Osteoblast (primary cell): ENCODE measurements at regions not wholly inside any gene's neighbourhood (a gene's known extent, or its start where the extent isn't known, plus 50 kb on each side); places are given as distances from the start of the nearest gene placed in this dataset.

Experiments
- DNase-seq: peaks from one replicate; pipeline ENCODE4 v3.0.0; 2011; ENCODE audit warnings: low spot score, mixed read lengths; ENCODE audit not compliant: insufficient read length; ENCODE audit errors: missing footprints
- H2AFZ ChIP-seq: 2 replicates; pipeline ENCODE4 v1.6.0; 2011; ENCODE audit warnings: mild to moderate bottlenecking, low read length
- H3K27ac ChIP-seq: 2 replicates; pipeline ENCODE4 v1.5.1; 2011; ENCODE audit warnings: mild to moderate bottlenecking, low read depth, low read length, moderate library complexity
- H3K27me3 ChIP-seq: 2 replicates; pipeline ENCODE4 v1.6.0; 2012; ENCODE audit warnings: mild to moderate bottlenecking, control low read depth, inconsistent platforms, low read length, moderate library complexity; ENCODE audit not compliant: insufficient read depth
- H3K36me3 ChIP-seq: 2 replicates; pipeline ENCODE4 v1.5.1; 2011; ENCODE audit warnings: mild to moderate bottlenecking, low read length, control low read depth, moderate library complexity; ENCODE audit not compliant: insufficient read depth
- H3K4me1 ChIP-seq: 2 replicates; pipeline ENCODE4 v1.5.1; 2011; ENCODE audit warnings: mild to moderate bottlenecking, low read length, control low read depth, moderate library complexity; ENCODE audit not compliant: insufficient read depth
- H3K4me2 ChIP-seq: 2 replicates; pipeline ENCODE4 v1.6.0; 2011; ENCODE audit warnings: mild to moderate bottlenecking, low read length; ENCODE audit not compliant: insufficient read depth
- H3K4me3 ChIP-seq: fragments of 200-600 bp; sonication (generic); 3 replicates; pipeline ENCODE4 v1.5.1; 2012; ENCODE audit warnings: mild to moderate bottlenecking, low read length, inconsistent platforms; ENCODE audit not compliant: insufficient read depth
- H3K79me2 ChIP-seq: 2 replicates; pipeline ENCODE4 v1.6.0; 2012; ENCODE audit warnings: mild to moderate bottlenecking, low read length, control low read depth, inconsistent platforms; ENCODE audit not compliant: insufficient read depth
- H3K9me3 ChIP-seq: 2 replicates; pipeline ENCODE4 v1.5.1; 2011; ENCODE audit warnings: low read depth, low read length, control low read depth
- H4K20me1 ChIP-seq: 2 replicates; pipeline ENCODE4 v1.6.0; 2012; ENCODE audit warnings: mild to moderate bottlenecking, low read length, control low read depth; ENCODE audit not compliant: insufficient read depth
- TF ChIP-seq, protein P1 (sequence below): IDR thresholded peaks from 2 replicates; pipeline ENCODE4 v1.5.1; 2011; ENCODE audit warnings: mild to moderate bottlenecking, low read depth, low read length, moderate library complexity; ENCODE audit errors: extremely low read depth

DNA sequence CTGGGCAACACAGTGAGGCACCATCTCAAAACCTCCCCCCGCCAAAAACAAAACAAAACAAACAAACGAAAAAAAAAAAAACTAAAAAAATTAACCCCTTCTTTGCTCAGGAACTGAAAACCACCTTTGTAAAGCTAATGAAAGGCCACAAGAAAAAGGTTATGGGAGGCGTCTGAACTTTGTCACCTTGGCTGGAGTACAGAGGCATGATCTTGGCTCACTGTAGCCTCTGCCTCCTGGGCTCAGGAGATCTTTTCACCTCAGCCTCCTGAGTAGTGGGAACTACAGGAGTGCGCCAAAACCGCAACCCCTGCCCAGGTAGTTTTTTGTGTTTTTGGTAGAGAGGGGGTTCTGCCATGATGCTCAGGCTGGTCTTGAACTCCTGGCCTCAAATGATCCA, 337.9 kb downstream of the TBC1D32 start:
- TF ChIP-seq, protein P1, sequence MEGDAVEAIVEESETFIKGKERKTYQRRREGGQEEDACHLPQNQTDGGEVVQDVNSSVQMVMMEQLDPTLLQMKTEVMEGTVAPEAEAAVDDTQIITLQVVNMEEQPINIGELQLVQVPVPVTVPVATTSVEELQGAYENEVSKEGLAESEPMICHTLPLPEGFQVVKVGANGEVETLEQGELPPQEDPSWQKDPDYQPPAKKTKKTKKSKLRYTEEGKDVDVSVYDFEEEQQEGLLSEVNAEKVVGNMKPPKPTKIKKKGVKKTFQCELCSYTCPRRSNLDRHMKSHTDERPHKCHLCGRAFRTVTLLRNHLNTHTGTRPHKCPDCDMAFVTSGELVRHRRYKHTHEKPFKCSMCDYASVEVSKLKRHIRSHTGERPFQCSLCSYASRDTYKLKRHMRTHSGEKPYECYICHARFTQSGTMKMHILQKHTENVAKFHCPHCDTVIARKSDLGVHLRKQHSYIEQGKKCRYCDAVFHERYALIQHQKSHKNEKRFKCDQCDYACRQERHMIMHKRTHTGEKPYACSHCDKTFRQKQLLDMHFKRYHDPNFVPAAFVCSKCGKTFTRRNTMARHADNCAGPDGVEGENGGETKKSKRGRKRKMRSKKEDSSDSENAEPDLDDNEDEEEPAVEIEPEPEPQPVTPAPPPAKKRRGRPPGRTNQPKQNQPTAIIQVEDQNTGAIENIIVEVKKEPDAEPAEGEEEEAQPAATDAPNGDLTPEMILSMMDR: no peak
- Histone ChIP-seq H3K4me3 (no peak overlapping the region), H3K4me1 (no peaks in the 10 kb centered on the region), H3K36me3 (no peaks in the 10 kb centered on the region), H3K4me2 (no peak overlapping the region), H4K20me1 (no peaks in the 10 kb centered on the region), H3K79me2 (no peaks in the 10 kb centered on the region), H3K9me3 (no peaks in the 10 kb centered on the region), H2AFZ (no peak overlapping the region), H3K27me3 (no peaks in the 10 kb centered on the region), H3K27ac (no peak overlapping the region)
- DNase-seq: no peak

DNA sequence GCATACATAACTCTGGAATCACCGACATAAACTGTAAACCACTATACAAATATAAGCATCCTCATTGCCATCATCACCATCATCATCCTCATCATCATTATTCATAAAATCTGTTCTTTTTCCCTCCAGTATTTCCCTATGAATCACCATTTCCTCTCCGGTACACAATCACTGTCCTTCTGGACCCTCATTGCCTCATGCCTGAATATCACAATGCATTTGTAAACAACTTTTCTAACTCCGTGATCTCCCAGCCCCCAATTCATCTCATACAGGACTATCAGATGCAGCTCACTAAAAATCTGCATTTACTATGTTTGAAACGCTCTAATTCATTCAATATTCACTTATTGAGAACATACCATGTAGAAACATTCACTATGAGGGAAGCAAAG, 339.7 kb downstream of the TBC1D32 start:
- H4K20me1 ChIP-seq: no peaks in the 10 kb centered on the region

DNA sequence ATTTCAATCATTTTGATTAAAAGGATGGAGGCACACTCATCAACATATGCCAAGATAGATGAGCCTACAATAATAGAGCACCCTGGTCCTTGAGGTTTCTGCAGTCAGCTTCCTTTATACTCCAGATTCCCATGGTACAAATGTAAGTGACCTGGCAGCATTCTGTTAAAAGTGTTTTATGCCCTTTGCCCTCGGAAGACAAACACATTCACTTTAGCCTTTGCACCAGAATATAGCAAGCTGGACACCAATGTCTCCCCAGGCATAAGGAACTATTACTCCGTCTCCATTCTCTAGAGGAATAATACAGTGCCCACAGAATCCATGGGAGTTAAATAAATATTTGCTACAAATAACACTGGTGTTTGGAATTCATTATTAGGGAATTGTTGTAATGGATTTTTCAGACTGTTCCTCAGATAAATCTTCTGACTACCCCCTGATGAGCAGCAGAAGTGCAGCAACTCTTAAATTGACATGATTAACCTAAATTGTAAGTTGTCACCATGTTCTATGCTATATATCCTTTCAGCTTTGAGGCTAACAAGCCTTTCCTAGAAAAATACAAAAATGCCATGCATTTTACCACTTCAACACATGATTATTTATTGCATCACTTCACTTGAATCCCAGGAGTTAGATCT, 340.2 kb downstream of the TBC1D32 start:
- H3K27me3 ChIP-seq: no peaks in the 10 kb centered on the region
- H3K4me3 ChIP-seq: no peak overlapping the region
- TF ChIP-seq, protein P1: no peak
- H3K9me3 ChIP-seq: no peaks in the 10 kb centered on the region
- no peak overlapping the region for H3K27ac ChIP-seq
- DNase-seq: no peak
- no peak overlapping the region for H2AFZ ChIP-seq
- no peak overlapping the region for H3K4me2 ChIP-seq
- no peaks in the 10 kb centered on the region for H4K20me1 ChIP-seq
- H3K4me1 ChIP-seq: no peaks in the 10 kb centered on the region
- no peaks in the 10 kb centered on the region for H3K36me3 ChIP-seq
- no peaks in the 10 kb centered on the region for H3K79me2 ChIP-seq

More for the DNA sequence above, 339.7 kb downstream of the TBC1D32 start:
- no peaks in the 10 kb centered on the region for H3K36me3 ChIP-seq
- no peak for DNase-seq
- H3K79me2 ChIP-seq: no peaks in the 10 kb centered on the region
- no peak overlapping the region for H2AFZ ChIP-seq
- TF ChIP-seq, protein P1: no peak
- H3K27ac ChIP-seq: no peak overlapping the region
- H3K9me3 ChIP-seq: no peaks in the 10 kb centered on the region
- H3K4me2 ChIP-seq: no peak overlapping the region
- H3K27me3 ChIP-seq: no peaks in the 10 kb centered on the region
- H3K4me1 ChIP-seq: no peaks in the 10 kb centered on the region
- no peak overlapping the region for H3K4me3 ChIP-seq

DNA sequence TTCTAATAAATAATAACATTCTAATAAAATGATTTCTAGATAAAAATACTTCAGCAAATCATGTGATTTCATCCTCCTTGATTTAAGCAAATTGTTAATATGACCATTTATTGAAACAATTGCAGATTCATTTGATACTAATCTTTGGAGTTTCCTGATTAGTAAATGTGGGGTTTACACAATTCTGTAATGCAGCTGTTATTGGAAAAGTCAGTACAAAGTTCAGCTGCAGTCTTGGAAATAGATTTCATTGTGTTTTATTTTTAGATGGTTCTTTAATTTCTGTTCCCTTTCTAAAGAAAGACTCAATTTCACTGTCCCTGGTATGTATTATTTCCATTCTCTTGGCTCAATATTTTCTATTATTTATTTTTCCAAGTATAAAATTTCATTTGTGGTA, 342.0 kb downstream of the TBC1D32 start:
- Histone ChIP-seq H3K9me3 (no peaks in the 10 kb centered on the region), H4K20me1 (no peaks in the 10 kb centered on the region), H3K36me3 (no peaks in the 10 kb centered on the region), H3K79me2 (no peaks in the 10 kb centered on the region), H3K4me3 (no peak overlapping the region), H3K27me3 (no peaks in the 10 kb centered on the region), H3K4me2 (no peak overlapping the region), H2AFZ (no peak overlapping the region), H3K27ac (no peak overlapping the region), H3K4me1 (no peaks in the 10 kb centered on the region)
- DNase-seq: no peak
- TF ChIP-seq, protein P1: no peak
